ENCODE measurements at regions not wholly inside any gene's neighbourhood (a gene's known extent, or its start where the extent isn't known, plus 50 kb on each side); places are given as distances from the start of the nearest gene placed in this dataset.

DNA sequence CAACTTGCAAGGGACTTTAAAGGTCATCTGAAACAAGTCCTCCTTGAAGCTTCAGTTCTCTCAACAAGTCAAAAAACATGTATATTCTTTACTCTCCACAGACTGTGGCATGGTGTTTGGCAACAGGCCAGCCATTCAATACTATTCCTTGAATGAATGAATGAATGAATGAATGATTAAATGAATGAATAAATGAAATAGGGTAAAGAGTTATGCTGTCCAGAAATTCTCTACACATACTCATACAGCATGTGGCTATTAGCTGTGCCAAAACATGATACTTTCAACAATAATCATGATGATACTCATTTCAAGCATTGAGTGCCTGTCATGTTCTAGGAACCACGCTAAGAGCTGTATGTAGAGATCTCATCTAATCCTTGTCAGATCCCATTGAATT, 356.1 kb downstream of the BARHL2 start:
- no peak overlapping the region for H2AFZ ChIP-seq
- Mint-ChIP-seq H3K27me3 (ENCODE audit: insufficient read depth, low read depth, poor library complexity) (no peaks in the 10 kb centered on the region), H3K27ac (no peak overlapping the region), H3K36me3 (ENCODE audit: low read depth) (no peaks in the 10 kb centered on the region), H3K4me3 (no peak overlapping the region), H3K4me1 (peaks cover 3% of the 10 kb centered on the region; the same call in 2 of the 3 replicates), H3K9me3 (no peaks in the 10 kb centered on the region; the same call in 2 of the 3 replicates)
- H3K4me1 ChIP-seq (ENCODE audit: insufficient read depth), result no peaks in the 10 kb centered on the region
- no peaks in the 10 kb centered on the region for H3F3A ChIP-seq (replicated peaks; ENCODE audit: low read depth)
- ATAC-seq (no peak), DNase-seq (ENCODE audit: low spot score) (no peak)
- H3K27me3 ChIP-seq (ENCODE audit: insufficient read depth), result no peaks in the 10 kb centered on the region
- no peaks in the 10 kb centered on the region for H4K20me1 ChIP-seq (replicated peaks; ENCODE audit: insufficient read depth)
- H3K36me3 ChIP-seq (ENCODE audit: insufficient read depth), result no peaks in the 10 kb centered on the region
- TF ChIP-seq ZNF331 (CRISPR knock-in tag; IDR thresholded peaks at IDR 0.05; ENCODE audit: low read depth), result no peak
- no peak for TF ChIP-seq POLR2AphosphoS5 (IDR thresholded peaks at IDR 0.05; ENCODE audit: low read depth)
- no peak overlapping the region for H3K27ac ChIP-seq (ENCODE audit: low read depth)
- H3K79me2 ChIP-seq (replicated peaks; ENCODE audit: insufficient read depth), result no peaks in the 10 kb centered on the region
- H3K4me3 ChIP-seq, result no peak overlapping the region
- H3K4me2 ChIP-seq, result no peak overlapping the region
- no peaks in the 10 kb centered on the region for H3K9me2 ChIP-seq (ENCODE audit: insufficient read depth)

DNA sequence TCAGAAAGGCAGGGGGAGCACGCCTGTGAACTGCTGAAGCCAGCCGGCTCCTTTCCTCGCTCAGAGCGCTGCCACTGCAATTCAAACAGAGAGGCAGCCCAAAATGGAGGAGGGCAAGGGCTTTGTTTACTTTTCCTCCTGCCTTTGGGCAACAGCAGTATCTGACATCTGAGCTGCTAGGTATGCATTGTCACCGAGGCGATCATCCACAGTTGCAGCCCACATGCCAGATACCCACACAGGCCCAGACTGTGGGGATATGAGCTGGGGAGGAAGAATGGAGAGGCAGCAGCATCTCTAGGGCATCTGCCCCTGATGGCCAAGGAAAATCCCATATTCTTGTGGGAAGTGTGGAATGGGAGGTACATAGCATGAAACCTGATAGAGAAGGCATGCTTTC, 357.1 kb downstream of the BARHL2 start:
- Histone ChIP-seq H2AFZ (peak overlapping the region; percentile 86), H3K4me3 (no peak overlapping the region), H3K9me2 (ENCODE audit: insufficient read depth) (no peaks in the 10 kb centered on the region), H3K27me3 (ENCODE audit: insufficient read depth) (no peaks in the 10 kb centered on the region), H3K27ac (ENCODE audit: low read depth) (no peak overlapping the region), H3K79me2 (replicated peaks; ENCODE audit: insufficient read depth) (no peaks in the 10 kb centered on the region), H3K36me3 (ENCODE audit: insufficient read depth) (no peaks in the 10 kb centered on the region), H3K4me2 (no peak overlapping the region), H3K4me1 (ENCODE audit: insufficient read depth) (no peaks in the 10 kb centered on the region), H3F3A (replicated peaks; ENCODE audit: low read depth) (no peaks in the 10 kb centered on the region), H4K20me1 (replicated peaks; ENCODE audit: insufficient read depth) (no peaks in the 10 kb centered on the region)
- Mint-ChIP-seq H3K36me3 (ENCODE audit: low read depth) (no peaks in the 10 kb centered on the region), H3K27ac (no peak overlapping the region), H3K9me3 (no peaks in the 10 kb centered on the region), H3K27me3 (ENCODE audit: insufficient read depth, low read depth, poor library complexity) (no peaks in the 10 kb centered on the region), H3K4me3 (no peak overlapping the region), H3K4me1 (peaks cover 3% of the 10 kb centered on the region; the same call in 2 of the 3 replicates)
- ATAC-seq, result peak; percentile 32; the same call in 2 of the 3 replicates
- no peak for TF ChIP-seq JUNB (IDR thresholded peaks at IDR 0.05; ENCODE audit: unreplicated experiment)
- TF ChIP-seq, protein P1, sequence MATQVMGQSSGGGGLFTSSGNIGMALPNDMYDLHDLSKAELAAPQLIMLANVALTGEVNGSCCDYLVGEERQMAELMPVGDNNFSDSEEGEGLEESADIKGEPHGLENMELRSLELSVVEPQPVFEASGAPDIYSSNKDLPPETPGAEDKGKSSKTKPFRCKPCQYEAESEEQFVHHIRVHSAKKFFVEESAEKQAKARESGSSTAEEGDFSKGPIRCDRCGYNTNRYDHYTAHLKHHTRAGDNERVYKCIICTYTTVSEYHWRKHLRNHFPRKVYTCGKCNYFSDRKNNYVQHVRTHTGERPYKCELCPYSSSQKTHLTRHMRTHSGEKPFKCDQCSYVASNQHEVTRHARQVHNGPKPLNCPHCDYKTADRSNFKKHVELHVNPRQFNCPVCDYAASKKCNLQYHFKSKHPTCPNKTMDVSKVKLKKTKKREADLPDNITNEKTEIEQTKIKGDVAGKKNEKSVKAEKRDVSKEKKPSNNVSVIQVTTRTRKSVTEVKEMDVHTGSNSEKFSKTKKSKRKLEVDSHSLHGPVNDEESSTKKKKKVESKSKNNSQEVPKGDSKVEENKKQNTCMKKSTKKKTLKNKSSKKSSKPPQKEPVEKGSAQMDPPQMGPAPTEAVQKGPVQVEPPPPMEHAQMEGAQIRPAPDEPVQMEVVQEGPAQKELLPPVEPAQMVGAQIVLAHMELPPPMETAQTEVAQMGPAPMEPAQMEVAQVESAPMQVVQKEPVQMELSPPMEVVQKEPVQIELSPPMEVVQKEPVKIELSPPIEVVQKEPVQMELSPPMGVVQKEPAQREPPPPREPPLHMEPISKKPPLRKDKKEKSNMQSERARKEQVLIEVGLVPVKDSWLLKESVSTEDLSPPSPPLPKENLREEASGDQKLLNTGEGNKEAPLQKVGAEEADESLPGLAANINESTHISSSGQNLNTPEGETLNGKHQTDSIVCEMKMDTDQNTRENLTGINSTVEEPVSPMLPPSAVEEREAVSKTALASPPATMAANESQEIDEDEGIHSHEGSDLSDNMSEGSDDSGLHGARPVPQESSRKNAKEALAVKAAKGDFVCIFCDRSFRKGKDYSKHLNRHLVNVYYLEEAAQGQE (IDR thresholded peaks at IDR 0.05; ENCODE audit: unreplicated experiment), result no peak
- TF ChIP-seq POLR2AphosphoS5 (IDR thresholded peaks at IDR 0.05; ENCODE audit: low read depth), result no peak
- no peak for TF ChIP-seq CREB1 (CRISPR knock-in tag; IDR thresholded peaks at IDR 0.05; ENCODE audit: low read depth)
- TF ChIP-seq EZH2phosphoT487 (IDR thresholded peaks at IDR 0.05; ENCODE audit: unreplicated experiment), result no peak
- TF ChIP-seq ZNF331 (CRISPR knock-in tag; IDR thresholded peaks at IDR 0.05; ENCODE audit: low read depth), result no peak
- no peak for TF ChIP-seq NANOG (IDR thresholded peaks at IDR 0.05; ENCODE audit: borderline replicate concordance)
- TF ChIP-seq ZNF114 (CRISPR knock-in tag; IDR thresholded peaks at IDR 0.05), result no peak
- TF ChIP-seq STAT1 (IDR thresholded peaks at IDR 0.05; ENCODE audit: unreplicated experiment), result no peak
- TF ChIP-seq, protein P2, sequence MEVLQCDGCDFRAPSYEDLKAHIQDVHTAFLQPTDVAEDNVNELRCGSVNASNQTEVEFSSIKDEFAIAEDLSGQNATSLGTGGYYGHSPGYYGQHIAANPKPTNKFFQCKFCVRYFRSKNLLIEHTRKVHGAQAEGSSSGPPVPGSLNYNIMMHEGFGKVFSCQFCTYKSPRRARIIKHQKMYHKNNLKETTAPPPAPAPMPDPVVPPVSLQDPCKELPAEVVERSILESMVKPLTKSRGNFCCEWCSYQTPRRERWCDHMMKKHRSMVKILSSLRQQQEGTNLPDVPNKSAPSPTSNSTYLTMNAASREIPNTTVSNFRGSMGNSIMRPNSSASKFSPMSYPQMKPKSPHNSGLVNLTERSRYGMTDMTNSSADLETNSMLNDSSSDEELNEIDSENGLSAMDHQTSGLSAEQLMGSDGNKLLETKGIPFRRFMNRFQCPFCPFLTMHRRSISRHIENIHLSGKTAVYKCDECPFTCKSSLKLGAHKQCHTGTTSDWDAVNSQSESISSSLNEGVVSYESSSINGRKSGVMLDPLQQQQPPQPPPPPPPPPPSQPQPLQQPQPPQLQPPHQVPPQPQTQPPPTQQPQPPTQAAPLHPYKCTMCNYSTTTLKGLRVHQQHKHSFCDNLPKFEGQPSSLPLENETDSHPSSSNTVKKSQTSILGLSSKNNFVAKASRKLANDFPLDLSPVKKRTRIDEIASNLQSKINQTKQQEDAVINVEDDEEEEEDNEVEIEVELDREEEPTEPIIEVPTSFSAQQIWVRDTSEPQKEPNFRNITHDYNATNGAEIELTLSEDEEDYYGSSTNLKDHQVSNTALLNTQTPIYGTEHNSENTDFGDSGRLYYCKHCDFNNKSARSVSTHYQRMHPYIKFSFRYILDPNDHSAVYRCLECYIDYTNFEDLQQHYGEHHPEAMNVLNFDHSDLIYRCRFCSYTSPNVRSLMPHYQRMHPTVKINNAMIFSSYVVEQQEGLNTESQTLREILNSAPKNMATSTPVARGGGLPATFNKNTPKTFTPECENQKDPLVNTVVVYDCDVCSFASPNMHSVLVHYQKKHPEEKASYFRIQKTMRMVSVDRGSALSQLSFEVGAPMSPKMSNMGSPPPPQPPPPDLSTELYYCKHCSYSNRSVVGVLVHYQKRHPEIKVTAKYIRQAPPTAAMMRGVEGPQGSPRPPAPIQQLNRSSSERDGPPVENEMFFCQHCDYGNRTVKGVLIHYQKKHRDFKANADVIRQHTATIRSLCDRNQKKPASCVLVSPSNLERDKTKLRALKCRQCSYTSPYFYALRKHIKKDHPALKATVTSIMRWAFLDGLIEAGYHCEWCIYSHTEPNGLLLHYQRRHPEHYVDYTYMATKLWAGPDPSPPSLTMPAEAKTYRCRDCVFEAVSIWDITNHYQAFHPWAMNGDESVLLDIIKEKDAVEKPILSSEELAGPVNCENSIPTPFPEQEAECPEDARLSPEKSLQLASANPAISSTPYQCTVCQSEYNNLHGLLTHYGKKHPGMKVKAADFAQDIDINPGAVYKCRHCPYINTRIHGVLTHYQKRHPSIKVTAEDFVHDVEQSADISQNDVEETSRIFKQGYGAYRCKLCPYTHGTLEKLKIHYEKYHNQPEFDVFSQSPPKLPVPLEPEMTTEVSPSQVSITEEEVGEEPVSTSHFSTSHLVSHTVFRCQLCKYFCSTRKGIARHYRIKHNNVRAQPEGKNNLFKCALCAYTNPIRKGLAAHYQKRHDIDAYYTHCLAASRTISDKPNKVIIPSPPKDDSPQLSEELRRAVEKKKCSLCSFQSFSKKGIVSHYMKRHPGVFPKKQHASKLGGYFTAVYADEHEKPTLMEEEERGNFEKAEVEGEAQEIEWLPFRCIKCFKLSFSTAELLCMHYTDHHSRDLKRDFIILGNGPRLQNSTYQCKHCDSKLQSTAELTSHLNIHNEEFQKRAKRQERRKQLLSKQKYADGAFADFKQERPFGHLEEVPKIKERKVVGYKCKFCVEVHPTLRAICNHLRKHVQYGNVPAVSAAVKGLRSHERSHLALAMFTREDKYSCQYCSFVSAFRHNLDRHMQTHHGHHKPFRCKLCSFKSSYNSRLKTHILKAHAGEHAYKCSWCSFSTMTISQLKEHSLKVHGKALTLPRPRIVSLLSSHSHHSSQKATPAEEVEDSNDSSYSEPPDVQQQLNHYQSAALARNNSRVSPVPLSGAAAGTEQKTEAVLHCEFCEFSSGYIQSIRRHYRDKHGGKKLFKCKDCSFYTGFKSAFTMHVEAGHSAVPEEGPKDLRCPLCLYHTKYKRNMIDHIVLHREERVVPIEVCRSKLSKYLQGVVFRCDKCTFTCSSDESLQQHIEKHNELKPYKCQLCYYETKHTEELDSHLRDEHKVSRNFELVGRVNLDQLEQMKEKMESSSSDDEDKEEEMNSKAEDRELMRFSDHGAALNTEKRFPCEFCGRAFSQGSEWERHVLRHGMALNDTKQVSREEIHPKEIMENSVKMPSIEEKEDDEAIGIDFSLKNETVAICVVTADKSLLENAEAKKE (CRISPR knock-in tag; IDR thresholded peaks at IDR 0.05), result no peak
- no peak for DNase-seq (ENCODE audit: low spot score)

All from GM23338 (cell line).